ENCODE measurements at regions not wholly inside any gene's neighbourhood (a gene's known extent, or its start where the extent isn't known, plus 50 kb on each side); places are given as distances from the start of the nearest gene placed in this dataset.

DNA sequence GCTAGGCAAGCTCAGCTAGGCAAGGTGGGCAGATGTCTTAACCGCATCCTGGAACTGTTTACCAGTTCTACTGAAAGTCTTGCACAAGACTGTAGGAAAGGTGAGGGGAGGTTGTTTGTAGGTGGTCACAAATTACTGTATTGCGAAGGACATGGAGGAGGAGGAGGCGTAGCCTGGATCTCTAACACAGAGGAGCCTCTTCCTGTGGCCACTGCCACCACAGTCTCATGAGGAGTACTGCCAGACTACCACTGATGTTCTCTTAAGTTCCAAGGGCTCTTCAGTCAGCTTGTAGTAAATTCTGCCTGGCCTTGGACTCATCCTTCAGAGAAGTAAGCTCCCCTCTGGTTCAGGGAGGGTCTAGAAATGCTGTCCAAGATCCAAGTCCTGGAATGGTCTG is 258.6 kb downstream of the FAT4 start:
- TF ChIP-seq CTCF (IDR thresholded peaks at IDR 0.05; ENCODE audit: insufficient read depth, low read depth, low read length) (no peak), EZH2 (IDR thresholded peaks at IDR 0.05; ENCODE audit: insufficient read depth, low read length) (no peak)
